WERI-Rb-1 (cell line): ENCODE measurements at regions not wholly inside any gene's neighbourhood (a gene's known extent, or its start where the extent isn't known, plus 50 kb on each side); places are given as distances from the start of the nearest gene placed in this dataset.

Experiments
- DNase-seq: peaks from one replicate; pipeline ENCODE4 v3.0.0-alpha.2; 2020
- H3K27ac ChIP-seq: fragments of 250-450 bp; sonication (Bioruptor Pico); 2 replicates; pipeline ENCODE4 v1.5.1; 2020; ENCODE audit warnings: mild to moderate bottlenecking, moderate library complexity
- H3K27me3 ChIP-seq: fragments of 250-450 bp; sonication (Bioruptor Pico); 2 replicates; pipeline ENCODE4 v1.5.1; 2021; ENCODE audit warnings: mild to moderate bottlenecking, low read depth, moderate library complexity; ENCODE audit not compliant: insufficient read depth, severe bottlenecking
- H3K36me3 ChIP-seq: fragments of 250-450 bp; sonication (Bioruptor Pico); 2 replicates; pipeline ENCODE4 v1.5.1; 2020; ENCODE audit warnings: mild to moderate bottlenecking, moderate library complexity
- H3K4me3 ChIP-seq: 2 replicates; pipeline ENCODE4 v1.5.1; 2011; ENCODE audit warnings: low read depth, mild to moderate bottlenecking, control low read depth, low read length
- H3K9me3 ChIP-seq: fragments of 250-450 bp; sonication (Bioruptor Pico); 2 replicates; pipeline ENCODE4 v1.5.1; 2021; ENCODE audit warnings: mild to moderate bottlenecking, moderate library complexity; ENCODE audit not compliant: severe bottlenecking
- CTCF ChIP-seq: IDR thresholded peaks from 2 replicates; pipeline ENCODE4 v1.5.1; 2011; ENCODE audit warnings: low read depth, mild to moderate bottlenecking, control low read depth, inconsistent platforms, low read length

DNA sequence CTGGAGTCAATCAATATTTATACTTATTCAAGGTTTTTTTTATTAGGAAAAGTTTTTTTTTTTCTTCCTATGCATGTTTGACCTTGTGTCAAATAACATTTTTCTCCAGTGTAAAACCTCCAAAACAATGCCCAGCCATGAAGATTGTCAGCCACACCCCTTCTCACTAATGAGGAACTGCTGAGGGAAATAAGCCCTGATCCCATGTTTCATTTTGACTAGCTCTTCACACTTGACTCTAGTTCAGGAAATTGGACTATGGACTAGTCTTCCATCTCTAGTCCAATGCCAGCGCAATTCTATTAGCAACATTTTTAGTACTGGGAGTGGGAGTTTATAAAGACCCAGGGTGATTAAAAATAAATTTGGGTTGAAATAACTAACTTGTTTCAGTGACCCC, 275.6 kb upstream of the CXCR4 start:
- Histone ChIP-seq H3K27me3 (no peaks in the 10 kb centered on the region), H3K36me3 (no peaks in the 10 kb centered on the region), H3K27ac (no peak overlapping the region), H3K4me3 (no peak overlapping the region), H3K9me3 (no peaks in the 10 kb centered on the region)
- no peak for DNase-seq
- no peak for TF ChIP-seq CTCF

DNA sequence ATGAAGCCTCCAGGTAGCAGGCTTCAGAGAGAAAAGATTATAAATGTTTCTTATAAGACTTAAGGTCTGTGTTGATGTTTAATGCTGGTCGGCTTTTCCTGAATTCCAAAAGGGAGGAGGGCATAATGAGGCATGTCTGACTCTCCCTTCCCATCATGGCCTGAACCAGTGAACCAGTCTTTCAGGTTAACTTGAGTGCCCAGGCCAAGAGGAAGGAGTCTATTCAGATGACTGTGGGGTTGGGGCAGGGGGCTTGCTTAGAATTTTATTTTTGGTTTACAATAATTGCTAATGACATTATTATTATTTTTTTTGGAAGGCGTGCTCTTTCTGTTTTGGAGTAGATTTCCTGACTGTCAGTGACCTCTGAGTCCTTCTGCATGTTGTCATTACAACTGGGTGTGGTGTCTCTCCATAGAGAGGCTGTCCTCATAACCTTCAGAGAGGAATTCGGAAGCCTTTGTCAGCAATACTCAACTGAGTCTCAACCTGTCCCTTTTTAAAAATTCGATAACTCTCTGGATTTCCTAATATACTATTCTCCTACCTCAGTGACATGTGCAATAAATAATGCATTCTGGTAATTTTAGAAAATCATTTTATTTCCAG, 275.1 kb upstream of the CXCR4 start:
- no peak overlapping the region for H3K4me3 ChIP-seq
- TF ChIP-seq CTCF = no peak
- DNase-seq = no peak
- H3K36me3 ChIP-seq = no peaks in the 10 kb centered on the region
- H3K9me3 ChIP-seq = no peaks in the 10 kb centered on the region
- H3K27me3 ChIP-seq = no peaks in the 10 kb centered on the region
- H3K27ac ChIP-seq = no peak overlapping the region

- TF ChIP-seq CTCF = no peak
- no peak for DNase-seq
- Histone ChIP-seq H3K4me3 (no peak overlapping the region), H3K27me3 (no peaks in the 10 kb centered on the region), H3K27ac (no peak overlapping the region), H3K9me3 (no peaks in the 10 kb centered on the region), H3K36me3 (no peaks in the 10 kb centered on the region)
These were observed 271.9 kb upstream of the CXCR4 start for GRCh38 chr2:136389809-136390208.

DNA sequence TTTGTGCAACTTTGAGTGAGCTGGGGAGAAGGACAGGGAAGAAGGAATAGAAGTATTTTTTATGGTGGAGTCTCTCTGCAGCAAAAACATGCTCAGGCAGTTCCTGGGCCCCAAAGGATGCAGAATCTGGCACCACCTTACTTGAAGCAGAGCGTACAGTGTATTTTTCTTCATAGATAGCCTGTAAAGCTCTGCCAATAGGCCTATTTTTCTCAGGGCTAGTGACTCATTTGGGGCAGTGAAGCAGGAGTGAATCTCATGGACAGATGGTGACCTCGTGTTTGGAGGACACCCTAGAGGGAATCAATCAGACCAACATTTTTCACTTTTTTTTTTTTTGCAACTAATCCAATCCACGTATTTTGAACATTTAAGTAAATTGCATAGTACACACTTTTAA, 268.1 kb upstream of the CXCR4 start:
- H3K4me3 ChIP-seq = no peak overlapping the region
- H3K9me3 ChIP-seq = no peaks in the 10 kb centered on the region
- no peaks in the 10 kb centered on the region for H3K27me3 ChIP-seq
- H3K36me3 ChIP-seq = no peaks in the 10 kb centered on the region
- TF ChIP-seq CTCF = no peak
- H3K27ac ChIP-seq = no peak overlapping the region
- DNase-seq = peak; percentile 37

GRCh38 chr2:136384531-136385303, 266.8 kb upstream of the CXCR4 start:
- TF ChIP-seq CTCF = peak; percentile 84
- no peaks in the 10 kb centered on the region for H3K36me3 ChIP-seq
- H3K27ac ChIP-seq = no peak overlapping the region
- no peak overlapping the region for H3K4me3 ChIP-seq
- no peaks in the 10 kb centered on the region for H3K9me3 ChIP-seq
- H3K27me3 ChIP-seq = no peaks in the 10 kb centered on the region
- peak; percentile 36 for DNase-seq
